Liver (tissue), 3 donors: ENCODE measurements at regions not wholly inside any gene's neighbourhood (a gene's known extent, or its start where the extent isn't known, plus 50 kb on each side); places are given as distances from the start of the nearest gene placed in this dataset.

Source experiments
- CTCF ChIP-seq: fragments of 150-350 bp; IDR thresholded peaks from 2 replicates; pipeline ENCODE4 v1.5.1; 2017; ENCODE audit warnings: improper control_type of control experiment, low read depth, low read length; ENCODE audit not compliant: missing input control
- JUND ChIP-seq, 2 donors: IDR thresholded peaks; 2 replicates each; pipeline ENCODE4 v1.6.1; 2016; ENCODE audit warnings: antibody characterized with exemption in 2 of 2
- MAX ChIP-seq: IDR thresholded peaks from 2 replicates; pipeline ENCODE4 v1.6.1; 2016; ENCODE audit warnings: antibody characterized with exemption
- SP1 ChIP-seq: IDR thresholded peaks from 2 replicates; pipeline ENCODE4 v1.6.1; 2018; ENCODE audit warnings: antibody characterized with exemption, mild to moderate bottlenecking
- TAF1 ChIP-seq: conservative IDR thresholded peaks from 2 replicates; pipeline ENCODE4 v1.6.1; 2016; ENCODE audit warnings: antibody characterized with exemption, mild to moderate bottlenecking
- TF ChIP-seq, protein P1 (sequence below): IDR thresholded peaks from 2 replicates; pipeline ENCODE4 v1.6.1; 2016; ENCODE audit warnings: antibody characterized with exemption, mild to moderate bottlenecking
- TF ChIP-seq, protein P2 (sequence below): IDR thresholded peaks from 2 replicates; pipeline ENCODE4 v1.6.1; 2016; ENCODE audit warnings: antibody characterized with exemption
- donor health status: healthy.
- donor health status: healthy.

DNA sequence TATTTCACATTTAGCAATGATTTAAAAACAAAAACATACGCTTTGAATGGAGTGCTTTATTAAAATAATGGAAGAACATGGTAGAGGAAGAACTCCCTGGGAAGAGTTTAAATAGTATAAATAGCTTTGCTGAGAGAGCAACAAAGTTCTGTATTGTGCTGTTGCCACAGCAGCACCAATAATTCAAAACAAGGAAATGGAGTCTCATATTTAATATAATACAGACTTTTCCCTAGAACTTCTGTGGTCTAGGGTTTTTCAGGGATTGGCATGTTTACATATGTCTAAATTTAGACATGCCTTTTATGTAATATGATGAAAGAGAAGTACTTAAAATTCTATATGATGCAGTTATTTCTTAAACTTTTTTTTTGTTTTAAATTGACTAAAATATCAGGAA is 217.2 kb upstream of the HDAC9 start:
- TF ChIP-seq, protein P1, sequence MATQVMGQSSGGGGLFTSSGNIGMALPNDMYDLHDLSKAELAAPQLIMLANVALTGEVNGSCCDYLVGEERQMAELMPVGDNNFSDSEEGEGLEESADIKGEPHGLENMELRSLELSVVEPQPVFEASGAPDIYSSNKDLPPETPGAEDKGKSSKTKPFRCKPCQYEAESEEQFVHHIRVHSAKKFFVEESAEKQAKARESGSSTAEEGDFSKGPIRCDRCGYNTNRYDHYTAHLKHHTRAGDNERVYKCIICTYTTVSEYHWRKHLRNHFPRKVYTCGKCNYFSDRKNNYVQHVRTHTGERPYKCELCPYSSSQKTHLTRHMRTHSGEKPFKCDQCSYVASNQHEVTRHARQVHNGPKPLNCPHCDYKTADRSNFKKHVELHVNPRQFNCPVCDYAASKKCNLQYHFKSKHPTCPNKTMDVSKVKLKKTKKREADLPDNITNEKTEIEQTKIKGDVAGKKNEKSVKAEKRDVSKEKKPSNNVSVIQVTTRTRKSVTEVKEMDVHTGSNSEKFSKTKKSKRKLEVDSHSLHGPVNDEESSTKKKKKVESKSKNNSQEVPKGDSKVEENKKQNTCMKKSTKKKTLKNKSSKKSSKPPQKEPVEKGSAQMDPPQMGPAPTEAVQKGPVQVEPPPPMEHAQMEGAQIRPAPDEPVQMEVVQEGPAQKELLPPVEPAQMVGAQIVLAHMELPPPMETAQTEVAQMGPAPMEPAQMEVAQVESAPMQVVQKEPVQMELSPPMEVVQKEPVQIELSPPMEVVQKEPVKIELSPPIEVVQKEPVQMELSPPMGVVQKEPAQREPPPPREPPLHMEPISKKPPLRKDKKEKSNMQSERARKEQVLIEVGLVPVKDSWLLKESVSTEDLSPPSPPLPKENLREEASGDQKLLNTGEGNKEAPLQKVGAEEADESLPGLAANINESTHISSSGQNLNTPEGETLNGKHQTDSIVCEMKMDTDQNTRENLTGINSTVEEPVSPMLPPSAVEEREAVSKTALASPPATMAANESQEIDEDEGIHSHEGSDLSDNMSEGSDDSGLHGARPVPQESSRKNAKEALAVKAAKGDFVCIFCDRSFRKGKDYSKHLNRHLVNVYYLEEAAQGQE = no peak
- TF ChIP-seq CTCF (no peak), JUND (IDR thresholded peaks at IDR 0.05) (no peak), MAX (no peak), TAF1 (no peak), SP1 (no peak)
- TF ChIP-seq, protein P2, sequence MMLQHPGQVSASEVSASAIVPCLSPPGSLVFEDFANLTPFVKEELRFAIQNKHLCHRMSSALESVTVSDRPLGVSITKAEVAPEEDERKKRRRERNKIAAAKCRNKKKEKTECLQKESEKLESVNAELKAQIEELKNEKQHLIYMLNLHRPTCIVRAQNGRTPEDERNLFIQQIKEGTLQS = no peak
